ENCODE measurements at regions not wholly inside any gene's neighbourhood (a gene's known extent, or its start where the extent isn't known, plus 50 kb on each side); places are given as distances from the start of the nearest gene placed in this dataset.

DNA sequence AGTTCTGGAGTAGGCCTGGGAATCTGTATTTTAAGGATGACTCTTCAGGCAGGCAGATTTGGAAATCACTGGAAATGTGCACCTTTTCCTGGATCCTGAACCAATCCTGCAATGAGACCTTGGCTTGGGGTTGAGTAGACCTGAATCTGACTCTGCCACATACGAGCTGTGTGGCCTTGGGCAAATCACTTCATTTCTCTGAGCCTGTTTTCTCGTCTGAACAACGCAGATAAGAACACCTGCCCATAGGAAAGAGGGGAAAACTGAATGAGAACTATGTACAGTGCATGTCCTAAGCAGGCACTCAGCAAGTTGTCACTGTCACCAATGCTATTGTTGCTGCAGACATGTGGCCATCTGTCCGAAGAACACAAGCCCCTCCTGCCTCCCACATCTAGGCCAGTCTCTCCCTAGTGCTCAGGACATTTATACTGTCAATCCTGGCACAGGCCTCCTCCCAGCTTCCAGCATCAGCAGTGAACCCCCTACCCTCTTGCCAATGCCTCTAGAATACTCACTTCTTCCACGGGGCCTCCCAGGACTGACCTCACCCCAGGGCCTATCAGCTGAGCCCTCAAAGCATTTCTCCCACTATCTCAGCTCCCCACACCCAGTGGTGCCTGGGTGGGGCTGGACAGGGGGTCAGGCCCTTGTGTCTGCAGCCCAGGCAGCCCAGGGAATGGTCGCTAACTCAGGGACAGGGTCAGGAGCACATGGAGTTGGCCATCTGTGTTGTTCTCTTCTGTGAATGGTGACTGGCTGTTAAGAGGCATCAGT lies 88.8 kb upstream of the ZBTB40 start:
- no peak for DNase-seq

DNA sequence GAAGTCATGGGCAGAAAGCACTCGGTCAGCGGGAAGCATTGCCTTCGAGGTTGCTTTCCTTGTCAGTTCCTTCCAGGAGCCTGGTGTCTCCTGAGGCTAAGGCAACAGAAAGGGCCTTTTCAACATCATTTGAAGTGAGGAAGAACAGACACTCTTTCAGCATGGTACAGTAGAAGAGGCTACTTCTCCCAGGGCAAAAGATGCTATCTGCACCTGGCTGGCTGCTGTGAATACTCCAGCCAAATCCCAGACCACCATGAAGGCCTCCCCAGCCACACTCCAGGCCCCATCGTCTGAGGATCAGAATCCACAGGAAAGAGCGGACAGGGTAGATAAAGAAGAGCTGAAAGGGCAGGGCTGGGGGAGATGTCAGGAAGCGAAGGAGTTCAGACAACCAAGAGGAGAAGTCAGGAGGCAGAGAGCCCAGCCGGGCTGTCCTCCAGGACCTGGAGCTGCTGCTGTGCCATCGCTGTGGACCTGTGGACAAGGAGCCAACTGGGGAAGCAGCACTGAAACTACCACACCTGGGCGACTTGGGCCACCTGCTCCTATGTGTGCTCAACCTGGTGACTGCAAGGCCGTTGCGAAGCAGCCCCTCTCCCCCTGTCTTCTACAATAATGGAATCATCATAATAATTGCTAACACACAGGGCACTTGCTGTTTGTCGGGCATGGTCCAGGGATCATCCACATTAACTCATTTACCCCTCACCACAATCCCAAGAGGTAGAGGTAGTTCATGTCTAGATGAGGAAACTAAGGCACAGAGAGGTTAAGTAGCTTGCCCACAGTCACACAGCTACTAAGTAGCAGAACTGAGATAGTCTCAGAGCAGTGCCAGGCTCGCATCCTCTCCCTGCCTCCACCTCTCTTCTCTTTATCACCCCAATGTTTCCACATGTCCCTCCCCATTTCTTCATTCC lies 88.0 kb upstream of the ZBTB40 start:
- no peak for DNase-seq

DNA sequence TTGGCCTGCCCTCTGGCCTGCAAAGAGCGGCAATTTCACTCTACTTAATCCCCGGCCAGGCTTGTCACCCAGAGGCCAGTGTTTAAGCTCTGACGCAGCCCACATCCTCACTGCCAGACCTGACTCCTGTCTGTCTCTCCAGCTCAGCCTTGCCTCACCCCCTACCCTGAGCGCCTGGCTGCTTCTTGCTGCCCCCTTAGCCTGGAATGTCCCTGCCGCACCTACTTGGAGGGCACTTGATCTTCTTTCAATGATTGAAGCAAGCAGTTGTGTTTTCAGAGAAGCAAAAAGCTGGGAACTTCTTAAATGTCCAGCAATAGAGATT lies 87.4 kb upstream of the ZBTB40 start:
- no peak for DNase-seq

DNA sequence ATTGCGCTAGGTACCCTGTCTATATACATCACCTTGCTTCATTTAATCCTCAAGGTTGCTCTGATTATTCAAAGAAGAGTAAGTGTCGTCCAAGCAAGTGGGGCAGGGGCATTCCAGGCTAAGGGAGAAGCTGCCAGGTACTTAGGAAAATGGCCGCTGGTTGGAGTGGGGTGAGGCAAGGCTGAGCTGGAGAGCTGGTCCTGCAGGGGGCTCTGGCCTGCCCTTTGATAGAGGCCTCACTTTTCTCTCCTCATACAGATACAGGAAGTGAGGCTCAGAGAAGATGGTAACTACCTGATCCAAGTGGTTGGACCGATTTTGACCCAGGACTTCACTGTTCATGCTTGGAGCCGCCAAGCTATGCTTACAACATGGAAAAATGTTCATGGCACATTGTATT lies 86.9 kb upstream of the ZBTB40 start:
- DNase-seq, result no peak

DNA sequence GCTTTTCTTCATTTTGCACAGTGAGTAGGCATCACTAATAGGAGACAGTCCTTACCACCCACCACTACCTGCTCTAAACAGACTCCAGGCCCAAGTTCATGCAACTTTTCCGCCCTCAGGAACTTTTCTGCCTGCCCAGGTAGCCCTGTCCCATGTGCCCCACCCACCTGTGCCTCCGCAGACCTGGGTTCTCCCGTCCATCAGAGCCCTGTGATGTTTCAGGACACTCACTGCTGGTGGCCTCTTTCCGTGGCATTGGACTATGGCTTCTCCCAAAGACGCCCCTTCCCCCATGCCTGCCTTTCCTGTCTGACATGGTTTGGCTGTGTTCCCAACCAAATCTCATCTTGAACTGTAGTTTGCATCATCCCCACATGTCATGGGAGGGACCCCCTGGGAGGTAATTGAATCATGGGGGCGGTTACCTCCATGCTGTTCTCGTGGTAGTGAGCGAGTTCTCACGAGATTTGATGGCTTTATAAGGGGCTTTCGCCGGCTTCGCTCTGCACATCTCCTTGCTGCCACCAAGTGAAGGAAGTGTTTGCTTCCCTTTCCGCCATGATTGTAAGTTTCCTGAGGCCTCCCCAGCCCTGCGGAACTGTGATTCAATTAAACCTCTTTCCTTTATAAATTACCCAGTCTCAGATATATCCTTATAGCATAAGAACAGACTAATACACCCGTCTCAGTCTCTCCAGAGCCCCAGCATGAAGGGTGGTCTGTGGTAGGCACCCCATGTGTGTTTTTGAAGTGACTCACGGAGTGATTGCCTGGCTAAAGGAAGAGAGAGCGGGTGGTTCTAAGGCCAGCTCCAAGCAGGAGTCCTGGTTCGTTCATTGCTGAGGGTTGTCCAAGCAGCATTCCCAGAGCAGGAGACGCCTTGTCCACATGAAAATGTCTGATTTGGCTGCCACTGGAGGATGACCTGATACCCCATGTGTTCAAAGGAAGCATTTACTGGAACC lies 86.0 kb upstream of the ZBTB40 start:
- DNase-seq, result no peak

DNA sequence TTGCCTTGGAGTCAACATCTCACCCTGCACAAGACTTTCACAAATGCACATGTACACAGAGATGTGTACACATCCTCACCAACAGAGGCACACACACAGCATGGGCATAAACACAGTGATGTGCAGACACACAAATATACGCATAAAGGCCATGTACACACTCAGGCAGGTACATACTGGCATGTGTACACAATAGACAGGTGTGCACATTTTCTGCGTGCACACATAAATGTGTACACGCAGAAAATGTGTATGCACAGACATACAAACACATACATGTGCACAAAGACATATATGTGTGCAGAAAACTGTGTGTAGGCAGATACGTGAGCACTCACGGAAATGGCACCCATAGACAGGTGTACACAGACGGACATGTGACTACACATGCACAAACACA lies 85.3 kb upstream of the ZBTB40 start:
- no peak for DNase-seq

DNA sequence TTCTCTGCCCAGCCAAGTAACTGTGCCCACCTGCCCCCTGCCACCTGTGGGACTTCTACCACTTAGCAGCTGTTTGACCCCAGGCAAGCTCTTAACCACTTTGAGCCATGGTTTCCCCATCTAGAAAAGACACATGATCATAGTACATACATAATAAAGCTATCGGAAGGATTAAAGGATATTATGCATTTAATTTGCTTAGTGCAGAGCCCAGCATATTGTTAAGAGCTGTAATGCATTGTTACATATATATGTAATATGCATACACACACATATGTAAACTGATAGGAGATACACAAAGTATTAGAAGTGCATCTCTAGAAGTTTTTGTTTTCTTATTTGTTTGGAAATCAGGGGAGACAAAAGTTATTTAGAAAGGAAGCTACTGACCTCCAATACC lies 83.5 kb upstream of the ZBTB40 start:
- DNase-seq, result no peak

DNA sequence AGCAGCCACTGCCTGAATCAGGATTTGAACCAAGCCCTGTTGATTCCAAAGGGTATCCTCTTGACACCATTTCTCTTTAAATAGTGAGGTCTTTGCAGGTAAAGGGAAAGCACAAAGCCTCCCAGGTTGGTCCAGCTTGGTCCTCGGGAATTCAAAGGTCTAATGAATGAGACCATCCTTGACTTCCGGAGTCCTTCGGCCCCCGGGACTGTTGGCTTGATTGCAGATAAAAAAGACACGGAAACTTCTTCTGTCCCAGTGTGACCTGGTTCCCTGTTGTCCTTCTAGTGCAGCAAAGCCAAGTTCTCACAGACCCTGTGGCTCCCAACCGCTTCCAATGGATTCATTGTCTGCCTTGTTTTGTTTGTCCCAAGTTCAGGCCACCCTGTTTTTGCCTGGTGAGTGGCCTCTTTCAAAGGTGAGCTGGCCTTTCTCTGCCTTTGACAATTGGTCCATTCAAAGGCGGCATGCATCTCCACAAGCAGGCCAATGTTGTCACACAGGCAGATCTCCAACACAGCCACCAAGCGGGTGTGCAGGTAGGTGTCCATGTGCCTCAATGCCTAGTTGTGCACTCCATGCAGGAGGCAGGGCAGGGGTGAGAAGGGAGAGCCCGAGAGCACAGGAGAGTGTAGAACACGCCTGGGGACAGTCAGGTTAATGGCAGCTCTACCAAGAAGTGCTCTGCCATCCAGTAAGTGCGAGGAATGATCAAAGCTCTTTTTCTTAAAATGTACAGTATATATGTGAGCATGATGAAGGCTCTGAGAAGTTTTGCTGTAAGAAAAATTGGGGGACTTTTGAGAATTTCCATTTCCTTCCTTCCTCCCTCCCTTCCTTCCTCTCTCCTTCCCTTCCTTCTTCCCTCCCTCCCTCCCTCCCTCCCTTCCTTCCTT lies 82.1 kb upstream of the ZBTB40 start:
- no peak for DNase-seq

DNA sequence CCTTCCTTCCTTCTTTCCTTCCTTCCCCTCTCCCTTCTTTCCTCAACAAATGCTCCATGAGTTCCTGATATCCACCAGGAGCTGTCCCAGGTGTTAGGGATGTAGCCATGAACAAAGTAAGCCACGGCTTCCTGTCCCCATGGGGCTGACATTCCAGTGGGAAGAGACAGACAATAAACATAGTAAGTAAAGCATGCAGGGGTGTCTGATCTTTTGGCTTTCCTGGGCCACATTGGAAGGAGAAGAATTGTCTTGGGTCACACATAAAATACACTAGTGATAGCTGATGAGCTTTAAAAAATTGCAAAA lies 81.5 kb upstream of the ZBTB40 start:
- no peak for DNase-seq

DNA sequence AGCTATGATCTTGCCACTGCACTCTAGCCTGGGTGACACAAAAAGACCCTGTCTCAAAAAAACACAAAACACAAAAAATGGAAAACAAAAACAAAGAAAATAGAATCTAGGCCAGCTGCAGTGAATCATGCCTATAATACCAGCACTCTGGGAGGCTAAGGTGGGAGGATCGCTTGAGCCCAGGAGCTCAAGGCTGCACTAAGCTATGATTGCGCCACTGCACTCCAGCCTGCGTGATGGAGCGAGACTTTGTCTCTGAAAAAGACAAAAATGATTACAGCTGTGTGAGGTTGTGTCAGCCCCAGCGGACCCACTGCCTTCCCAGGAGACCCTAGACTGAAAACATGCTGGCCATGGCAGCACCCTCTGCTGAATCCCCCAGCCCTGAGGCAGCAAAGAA lies 80.2 kb upstream of the ZBTB40 start:
- DNase-seq, result no peak

DNA sequence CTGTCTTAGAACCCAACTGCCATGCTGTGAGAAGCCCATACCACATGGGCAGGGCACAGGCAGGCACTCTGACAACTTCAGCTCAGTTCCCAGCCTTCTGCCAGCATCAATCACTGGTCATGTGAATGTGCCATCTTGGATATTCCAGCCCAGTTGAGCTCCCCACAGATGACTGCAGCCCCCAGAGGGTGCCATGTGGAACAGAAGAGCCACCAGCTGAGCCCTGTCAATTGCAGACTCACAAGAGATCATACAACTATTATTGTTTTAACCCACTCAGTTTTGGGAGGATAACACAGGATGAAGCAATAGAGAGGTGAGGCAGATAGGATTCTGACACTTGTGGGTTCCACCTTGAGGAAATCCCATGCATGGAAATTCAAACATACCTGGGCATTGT lies 78.4 kb upstream of the ZBTB40 start:
- DNase-seq, result no peak

DNA sequence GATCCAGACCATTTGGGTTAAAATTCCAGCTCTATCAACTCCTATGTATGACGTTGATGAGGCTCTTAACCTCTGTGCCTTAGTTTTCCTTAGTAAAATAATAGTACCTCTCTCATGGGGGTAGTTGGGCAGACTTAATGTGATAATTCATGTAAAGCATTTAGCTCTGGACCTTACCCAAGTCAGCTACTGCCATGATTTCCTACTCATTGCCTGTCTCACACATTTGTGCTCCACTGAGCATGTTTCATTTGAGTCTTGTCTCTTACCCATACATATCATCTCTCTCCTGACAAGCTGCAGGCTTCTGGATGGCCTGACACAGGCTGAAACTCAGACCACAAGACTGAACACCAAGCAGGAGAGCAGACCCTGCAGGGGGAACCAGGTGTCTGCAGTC lies 77.7 kb upstream of the ZBTB40 start:
- no peak for DNase-seq

DNA sequence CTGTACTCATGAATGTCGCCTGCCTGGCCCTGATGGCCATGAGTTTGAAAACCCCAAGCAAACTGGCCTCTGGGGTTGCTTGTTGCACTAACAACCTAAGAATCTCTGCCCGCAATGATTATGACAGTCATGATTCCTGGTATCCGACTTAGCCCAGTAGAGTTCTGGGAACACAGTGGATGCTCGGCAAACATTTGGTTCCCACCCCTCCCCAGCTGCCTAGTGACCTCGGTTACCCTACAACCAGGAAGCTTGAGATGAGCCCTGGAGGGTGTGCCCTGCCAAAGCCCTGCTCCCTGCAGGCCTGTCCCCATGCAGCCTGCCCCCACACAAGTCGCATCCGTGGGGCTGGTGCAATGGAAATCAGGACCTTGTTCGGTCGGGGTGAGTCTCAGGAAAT lies 76.0 kb upstream of the ZBTB40 start:
- DNase-seq, result no peak

DNA sequence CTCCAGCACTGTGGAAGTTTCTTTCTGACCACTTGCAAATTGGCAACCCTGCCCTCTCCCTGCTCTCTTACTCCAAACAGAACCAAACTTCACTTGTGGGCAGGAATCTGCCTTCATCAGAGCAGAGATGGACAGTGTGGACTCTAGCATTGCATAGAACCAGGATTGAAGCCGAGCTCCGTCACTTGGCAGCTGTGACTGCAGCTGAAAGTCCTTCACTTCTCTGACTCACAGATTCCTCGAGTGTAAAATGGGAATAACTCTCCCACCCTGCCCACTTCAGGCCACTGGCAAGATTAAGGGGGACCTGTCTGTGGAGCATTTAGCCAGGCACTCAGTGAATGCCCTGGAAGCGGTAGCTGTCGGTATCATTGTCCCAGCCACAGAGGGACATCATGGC lies 75.7 kb upstream of the ZBTB40 start:
- DNase-seq, result no peak

DNA sequence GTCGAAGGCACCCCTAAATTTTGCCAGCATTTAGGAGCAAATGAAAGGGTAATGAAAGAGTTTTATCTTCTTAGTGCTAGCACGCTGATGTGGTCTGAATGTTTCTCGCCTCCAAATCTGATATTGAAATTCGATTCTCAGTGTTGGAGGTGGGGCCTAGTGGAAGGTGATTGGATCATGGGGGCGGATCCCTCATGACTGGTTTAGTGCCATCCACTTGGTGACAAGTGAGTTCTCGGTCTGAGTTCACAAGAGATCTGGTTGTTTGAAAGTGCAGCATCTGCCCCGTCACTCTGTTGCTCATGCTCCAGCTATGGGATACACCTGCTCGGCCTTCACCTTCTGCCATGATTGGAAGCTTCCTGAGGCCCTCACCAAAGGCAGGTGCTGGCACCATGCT lies 75.1 kb upstream of the ZBTB40 start:
- no peak for DNase-seq

DNA sequence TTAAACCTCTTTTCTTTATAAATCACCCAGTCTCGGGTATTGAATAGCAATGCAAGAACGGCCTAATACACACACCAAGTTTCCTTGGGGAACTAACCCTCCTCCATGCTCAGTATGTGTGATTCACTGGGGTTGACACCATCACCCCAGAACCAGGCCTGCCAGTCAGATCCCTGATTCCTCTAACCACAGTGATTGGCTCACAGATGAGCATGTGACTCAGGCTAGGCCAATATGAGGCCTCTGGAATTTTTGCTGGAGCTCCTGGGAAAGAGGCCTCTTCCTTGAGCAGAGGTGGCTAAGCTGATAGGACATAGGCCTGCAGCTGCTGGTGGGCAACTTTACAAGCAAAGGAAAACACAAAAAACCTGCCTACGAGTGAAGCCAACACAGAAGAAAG lies 74.7 kb upstream of the ZBTB40 start:
- DNase-seq, result no peak

DNA sequence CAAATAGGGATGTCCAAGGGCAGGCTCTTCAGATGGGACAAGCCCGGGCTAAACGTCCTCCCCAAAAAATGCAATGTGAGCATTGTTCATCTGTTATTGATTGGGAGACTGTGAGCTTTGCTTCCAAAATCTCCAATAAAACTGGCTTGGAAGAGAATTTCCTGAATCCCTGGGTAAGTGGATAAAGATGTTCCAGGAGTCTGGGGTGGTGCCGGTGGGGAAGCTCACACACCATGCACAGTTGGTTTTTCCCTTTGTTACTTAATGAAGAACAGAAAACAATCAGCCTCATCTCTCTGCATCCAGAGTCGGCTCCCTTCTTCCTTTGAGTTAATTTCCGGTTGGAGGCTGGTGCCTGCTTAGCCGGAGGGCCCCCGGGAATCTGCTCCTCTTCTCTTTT lies 72.1 kb upstream of the ZBTB40 start:
- DNase-seq, result no peak

DNA sequence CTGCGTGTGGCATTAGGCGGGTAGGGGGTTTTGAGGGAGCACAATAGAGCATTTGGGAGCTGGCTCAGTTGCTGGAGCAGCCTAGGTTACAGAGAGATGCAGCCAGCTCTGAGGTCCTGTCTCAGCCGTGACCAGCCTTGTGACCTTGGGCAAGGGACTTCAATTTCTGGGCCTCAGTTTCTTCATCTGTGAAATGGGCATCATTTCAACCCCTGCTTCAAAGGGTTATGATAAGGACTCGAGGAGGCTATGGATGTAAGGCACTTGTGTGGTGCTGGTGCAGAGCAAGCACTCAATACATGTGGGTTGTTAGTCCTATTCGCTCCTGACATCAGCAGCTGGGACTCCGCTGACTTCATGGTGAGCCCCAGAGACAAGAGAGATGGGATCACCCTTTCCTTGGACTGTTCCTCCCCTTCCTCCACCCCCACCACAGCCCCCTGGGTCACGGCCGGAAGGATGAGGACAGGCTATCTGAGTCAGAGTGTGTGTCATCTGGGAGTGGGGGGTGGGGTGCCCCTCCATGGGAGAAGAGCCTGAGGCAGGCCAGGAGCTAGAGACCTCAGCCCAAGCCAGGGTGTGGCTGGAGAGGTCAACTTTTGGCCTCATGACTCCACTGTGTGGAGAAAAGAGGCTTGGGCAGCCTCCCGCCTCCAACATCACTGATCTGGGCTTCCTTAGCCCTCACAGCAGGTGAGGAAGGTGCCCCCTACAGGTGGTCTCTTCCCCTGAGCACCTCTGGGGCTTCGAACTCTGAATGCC lies 71.4 kb upstream of the ZBTB40 start:
- DNase-seq, result no peak

DNA sequence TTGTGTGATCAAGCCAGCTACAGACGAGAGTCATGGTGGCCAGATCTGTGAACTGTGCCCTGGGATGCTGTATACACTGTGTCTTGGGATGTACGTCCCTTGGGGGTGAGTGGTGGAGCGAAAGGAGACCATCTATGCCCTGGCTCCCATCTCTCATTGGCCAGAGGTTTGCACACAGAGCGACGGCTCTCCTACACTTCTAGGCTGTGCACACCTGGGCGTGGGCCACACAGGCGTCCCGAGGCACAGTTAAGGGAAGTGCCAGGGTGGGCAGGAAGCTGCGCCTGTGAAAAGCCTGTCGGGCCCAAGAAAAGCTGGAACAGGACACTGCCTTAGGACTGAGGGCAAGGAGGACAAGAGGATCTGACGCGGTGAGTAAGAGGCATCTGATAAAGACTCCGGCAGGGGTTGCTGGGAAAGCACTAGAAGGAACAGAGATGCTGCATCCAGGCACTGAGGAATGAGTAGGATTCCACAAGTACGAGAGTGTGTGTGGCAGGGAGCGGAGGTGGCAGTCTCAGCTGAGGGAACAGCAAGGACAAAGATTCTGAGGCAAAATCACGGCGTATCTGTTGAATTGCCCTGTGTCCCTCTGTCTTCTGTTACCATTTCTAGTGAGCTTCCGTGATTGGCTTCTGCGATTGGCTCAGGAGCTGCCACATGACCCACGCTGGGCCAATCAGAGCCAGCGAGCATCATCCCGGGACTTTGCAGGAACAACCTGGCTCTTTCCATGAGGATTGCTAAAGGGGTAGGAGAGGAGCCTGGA lies 67.9 kb upstream of the ZBTB40 start:
- DNase-seq, result no peak

DNA sequence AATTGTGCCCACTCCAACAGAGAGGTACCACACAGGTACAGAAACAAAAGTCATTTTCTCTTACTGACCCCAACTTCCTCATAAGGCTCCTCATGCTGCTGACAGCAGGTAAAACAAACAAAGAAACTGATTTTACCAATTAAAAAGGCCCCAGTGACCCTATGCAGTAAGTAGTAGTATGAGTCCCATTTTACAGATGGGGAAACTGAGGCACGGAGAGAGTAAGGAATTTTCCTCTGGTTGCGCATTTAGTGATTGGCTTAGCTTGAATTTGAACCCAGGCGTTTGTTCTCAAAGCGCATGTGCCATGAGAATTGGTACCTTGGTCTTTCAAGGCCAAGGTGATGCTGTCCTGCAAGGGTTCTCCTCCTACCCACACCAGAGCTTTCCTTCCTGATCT lies 66.1 kb upstream of the ZBTB40 start:
- no peak for DNase-seq

DNA sequence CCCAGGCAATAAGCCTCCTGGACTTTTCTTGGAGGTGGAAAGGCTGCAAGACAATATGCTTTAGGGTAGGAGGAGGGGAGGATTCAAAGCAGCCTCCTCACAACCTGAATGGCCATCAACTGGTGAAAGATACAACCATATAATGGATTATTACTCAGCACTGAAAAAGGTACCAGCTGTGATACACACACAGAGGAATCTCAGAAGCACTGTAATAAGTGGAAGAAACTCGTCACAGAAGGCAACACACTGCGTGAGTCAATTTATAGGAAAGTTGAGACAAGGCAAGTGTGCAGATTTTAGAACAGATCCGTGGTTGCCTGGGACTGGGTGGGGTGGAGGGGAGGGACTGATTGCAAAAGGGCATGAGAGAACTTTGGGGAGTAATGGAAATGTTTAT lies 64.9 kb upstream of the ZBTB40 start:
- no peak for DNase-seq
